GM20000 (cell line): ENCODE measurements at regions not wholly inside any gene's neighbourhood (a gene's known extent, or its start where the extent isn't known, plus 50 kb on each side); places are given as distances from the start of the nearest gene placed in this dataset.
"Not testable (repeated sequence)": the region's sequence is repeated elsewhere in the genome, so short reads cannot be mapped to it uniquely, and the experiment has no call there.

ENCODE experiments used
- DNase-seq: peaks from one replicate; pipeline ENCODE4 v3.0.0; 2012; ENCODE audit warnings: low spot score
- CTCF ChIP-seq: IDR thresholded peaks from 2 replicates; pipeline ENCODE4 v1.5.1; 2012; ENCODE audit warnings: mild to moderate bottlenecking, control low read depth; ENCODE audit errors: extremely low read depth, missing control alignments

GRCh38 chr7:13115157-13115772 lies 427.8 kb downstream of the ARL4A start:
- TF ChIP-seq CTCF = no peak
- DNase-seq = no peak

GRCh38 chr7:13115855-13116254 lies 428.4 kb downstream of the ARL4A start:
- no peak for DNase-seq
- no peak for TF ChIP-seq CTCF

- DNase-seq = no peak
- TF ChIP-seq CTCF = no peak
Observed at GRCh38 chr7:13117103-13117502, 429.7 kb downstream of the ARL4A start.

- TF ChIP-seq CTCF = no peak
- DNase-seq = no peak
Observed at GRCh38 chr7:13117592-13117991, 430.2 kb downstream of the ARL4A start.

- DNase-seq = not testable (repeated sequence)
Observed at GRCh38 chr7:13124629-13125028, 437.2 kb downstream of the ARL4A start.

GRCh38 chr7:13126347-13126746 lies 438.9 kb downstream of the ARL4A start:
- no peak for TF ChIP-seq CTCF
- DNase-seq = no peak

GRCh38 chr7:13130321-13130720 lies 442.9 kb downstream of the ARL4A start:
- TF ChIP-seq CTCF = no peak
- no peak for DNase-seq

- DNase-seq = not testable (repeated sequence)
Observed at GRCh38 chr7:13130906-13131305, 443.5 kb downstream of the ARL4A start.
